SK-N-SH (cell line): ENCODE measurements at regions not wholly inside any gene's neighbourhood (a gene's known extent, or its start where the extent isn't known, plus 50 kb on each side); places are given as distances from the start of the nearest gene placed in this dataset.

Experiments used
- CTCF ChIA-PET: fragments of 300-600, 350-600 bp; formaldehyde crosslinking; extraction: SDS; loops from one replicate; lab custom pipeline; 2021; lab: Yijun Ruan, JAX
- POLR2A ChIA-PET: fragments of 350-600 bp; sonication (Branson Sonifier 250); formaldehyde crosslinking; extraction: SDS; loops from one replicate; lab custom pipeline; 2020; ENCODE audit warnings: antibody characterized with exemption, inconsistent platforms; lab: Yijun Ruan, JAX
- DNase-seq: peaks from one replicate; pipeline ENCODE4 v3.0.0; 2012
- H2AFZ ChIP-seq: fragments of 200-600 bp; sonication (generic); 2 replicates; pipeline ENCODE4 v1.8.1; 2016; ENCODE audit warnings: antibody characterized with exemption, mild to moderate bottlenecking, low read depth
- H3F3A ChIP-seq: fragments of 200-600 bp; sonication (generic); replicated peaks from 2 replicates; pipeline ENCODE3; 2016; ENCODE audit warnings: antibody characterized with exemption, mild to moderate bottlenecking; ENCODE audit not compliant: insufficient read depth
- H3K27ac ChIP-seq, 2 experiments: fragments of 200-500 bp in 1 of 2; fragments of 200-600 bp in 1 of 2; sonication (Bioruptor generic) in 1 of 2; sonication (generic), shearing (Covaris generic) in 1 of 2; 2 replicates each; pipeline versions ENCODE4 v1.5.1 to v1.6.1; 2014 to 2016; ENCODE audit warnings: low read depth in 2 of 2, inconsistent platforms in 1 of 2, low read length in 1 of 2, mild to moderate bottlenecking in 1 of 2, mixed read lengths in 1 of 2
- H3K27me3 ChIP-seq: fragments of 200-600 bp; sonication (generic), shearing (Covaris generic); 2 replicates; pipeline ENCODE4 v1.6.1; 2016; ENCODE audit warnings: mixed run types; ENCODE audit not compliant: insufficient read depth
- H3K36me3 ChIP-seq, 2 experiments: fragments of 200-500 bp in 1 of 2; fragments of 200-600 bp in 1 of 2; sonication (Bioruptor generic) in 1 of 2; sonication (generic) in 1 of 2; replicated peaks in 1 of 2; 2 replicates each; pipeline versions ENCODE3 to v1.5.1; 2014 to 2016; ENCODE audit warnings: low read length in 1 of 2, mild to moderate bottlenecking in 1 of 2; ENCODE audit not compliant: insufficient read depth in 2 of 2, control insufficient read depth in 1 of 2
- H3K4me1 ChIP-seq, 2 experiments: fragments of 200-500 bp in 1 of 2; fragments of 200-600 bp in 1 of 2; sonication (Bioruptor generic) in 1 of 2; sonication (generic), shearing (Covaris generic) in 1 of 2; 2 replicates each; pipeline versions ENCODE4 v1.5.1 to v1.6.1; 2014 to 2016; ENCODE audit warnings: low read depth in 1 of 2, low read length in 1 of 2, mixed run types in 1 of 2; ENCODE audit not compliant: insufficient read depth in 2 of 2, control insufficient read depth in 1 of 2
- H3K4me2 ChIP-seq: fragments of 200-600 bp; sonication (generic), shearing (Covaris generic); 2 replicates; pipeline ENCODE4 v1.6.1; 2017; ENCODE audit warnings: mixed run types
- H3K4me3 ChIP-seq, 2 experiments: fragments of 200-500 bp in 1 of 2; fragments of 200-600 bp in 1 of 2; sonication (Bioruptor generic) in 1 of 2; sonication (generic), shearing (Covaris generic) in 1 of 2; 2 replicates each; pipeline versions ENCODE4 v1.5.1 to v1.8.1; 2014 to 2016; ENCODE audit warnings: low read depth in 2 of 2, inconsistent platforms in 1 of 2, low read length in 1 of 2, mild to moderate bottlenecking in 1 of 2, mixed read lengths in 1 of 2, moderate library complexity in 1 of 2
- H3K79me2 ChIP-seq: fragments of 200-600 bp; sonication (generic); 2 replicates; pipeline ENCODE4 v1.8.1; 2017; ENCODE audit warnings: mild to moderate bottlenecking; ENCODE audit not compliant: insufficient read depth
- H3K9ac ChIP-seq: fragments of 200-600 bp; sonication (generic); 2 replicates; pipeline ENCODE4 v1.6.1; 2017; ENCODE audit warnings: mixed run types
- H3K9me2 ChIP-seq: fragments of 200-600 bp; sonication (generic); 2 replicates; pipeline ENCODE4 v1.6.1; 2017; ENCODE audit warnings: mixed run types
- H3K9me3 ChIP-seq: fragments of 200-600 bp; sonication (generic); 2 replicates; pipeline ENCODE4 v1.6.1; 2017; ENCODE audit warnings: mixed run types, mild to moderate bottlenecking, moderate library complexity
- H4K20me1 ChIP-seq: fragments of 200-600 bp; sonication (generic); 2 replicates; pipeline ENCODE4 v1.6.1; 2017; ENCODE audit warnings: mild to moderate bottlenecking, mixed run types; ENCODE audit not compliant: insufficient read depth
- ELF1 ChIP-seq: IDR thresholded peaks from 2 replicates; pipeline ENCODE4 v1.4.0; 2012
- EZH2phosphoT487 ChIP-seq: fragments of 200-600 bp; sonication (generic); IDR thresholded peaks from 2 replicates; pipeline ENCODE4 v1.6.1; 2017; ENCODE audit warnings: low read depth, mixed run types, mild to moderate bottlenecking, antibody characterized with exemption, moderate library complexity, borderline replicate concordance
- FOXM1 ChIP-seq: IDR thresholded peaks from 2 replicates; pipeline ENCODE4 v1.4.0; 2012; ENCODE audit warnings: low read depth, mild to moderate bottlenecking
- GABPA ChIP-seq: IDR thresholded peaks from 2 replicates; pipeline ENCODE4 v1.4.0; 2012; ENCODE audit warnings: low read depth, mild to moderate bottlenecking
- NFIC ChIP-seq: IDR thresholded peaks from 2 replicates; pipeline ENCODE4 v1.4.0; 2012; ENCODE audit warnings: borderline replicate concordance
- NRF1 ChIP-seq: IDR thresholded peaks from 2 replicates; pipeline ENCODE4 v1.6.1; 2012; ENCODE audit warnings: low read depth, mild to moderate bottlenecking, low read length
- YY1 ChIP-seq: IDR thresholded peaks from 2 replicates; pipeline ENCODE4 v1.4.0; 2012; ENCODE audit warnings: low read depth, mild to moderate bottlenecking
- WGBS: methylation state at CpG from one replicate; pipeline ENCODE4 v1.1.6; 2017; ENCODE audit warnings: low lambda C conversion rate; 5-methylcytosine and 5-hydroxymethylcytosine counted together
- TF ChIP-seq, protein P1 (sequence below): fragments of 150-350 bp; IDR thresholded peaks from 2 replicates; pipeline ENCODE4 v1.6.1; 2016; ENCODE audit warnings: mild to moderate bottlenecking, low read depth, low read length
- TF ChIP-seq, protein P2 (sequence below): IDR thresholded peaks from 2 replicates; pipeline ENCODE4 v1.4.0; 2012; ENCODE audit warnings: low read depth, borderline replicate concordance
- TF ChIP-seq, protein P3 (sequence below): IDR thresholded peaks from 2 replicates; pipeline ENCODE4 v1.4.0; 2012; ENCODE audit warnings: low read depth, borderline replicate concordance
- TF ChIP-seq, protein P4 (sequence below): fragments of 200-600 bp; sonication (generic); IDR thresholded peaks from 2 replicates; pipeline ENCODE4 v1.6.1; 2017; ENCODE audit warnings: antibody characterized with exemption, mild to moderate bottlenecking, moderate library complexity
- TF ChIP-seq, protein P5 (sequence below): fragments of 150-350 bp; IDR thresholded peaks from 2 replicates; pipeline ENCODE4 v1.6.1; 2017; ENCODE audit warnings: antibody characterized with exemption, low read length, low read depth, borderline replicate concordance
- TF ChIP-seq, protein P6 (sequence below): IDR thresholded peaks from 2 replicates; pipeline ENCODE4 v1.4.0; 2012; ENCODE audit warnings: low read depth

DNA sequence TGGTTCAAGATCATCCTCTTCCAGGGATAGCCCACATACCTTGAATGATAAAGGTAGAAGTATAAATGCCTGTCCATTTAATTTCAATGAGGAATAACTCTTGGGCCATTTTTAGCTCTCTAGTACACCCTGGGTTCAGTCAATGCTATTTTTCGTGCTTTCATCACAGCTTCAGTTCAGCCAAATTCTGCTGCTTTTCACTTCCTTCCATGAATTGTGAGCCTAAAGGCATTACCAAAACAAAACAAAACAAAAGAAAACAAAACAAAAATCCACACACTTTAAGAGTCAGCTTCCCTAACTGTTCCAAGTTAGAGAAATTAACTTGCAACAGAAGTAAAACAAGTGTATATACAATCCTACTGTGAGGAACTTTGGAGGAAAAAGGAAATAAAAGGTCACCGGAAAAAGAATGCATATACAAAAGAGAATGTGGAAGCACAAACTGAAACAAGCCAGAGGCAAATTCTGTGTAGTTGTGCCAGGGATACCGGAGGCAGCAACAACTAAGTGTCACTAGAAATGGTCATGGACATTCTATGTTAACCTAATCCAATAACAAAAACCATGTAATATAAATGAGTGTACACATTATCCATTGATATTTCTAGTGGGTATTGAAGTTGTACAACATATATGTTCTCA, 423.1 kb downstream of the KCTD8 start:
- no peaks in the 10 kb centered on the region for H4K20me1 ChIP-seq
- H3K27ac ChIP-seq, result no peak overlapping the region
- TF ChIP-seq, protein P1, sequence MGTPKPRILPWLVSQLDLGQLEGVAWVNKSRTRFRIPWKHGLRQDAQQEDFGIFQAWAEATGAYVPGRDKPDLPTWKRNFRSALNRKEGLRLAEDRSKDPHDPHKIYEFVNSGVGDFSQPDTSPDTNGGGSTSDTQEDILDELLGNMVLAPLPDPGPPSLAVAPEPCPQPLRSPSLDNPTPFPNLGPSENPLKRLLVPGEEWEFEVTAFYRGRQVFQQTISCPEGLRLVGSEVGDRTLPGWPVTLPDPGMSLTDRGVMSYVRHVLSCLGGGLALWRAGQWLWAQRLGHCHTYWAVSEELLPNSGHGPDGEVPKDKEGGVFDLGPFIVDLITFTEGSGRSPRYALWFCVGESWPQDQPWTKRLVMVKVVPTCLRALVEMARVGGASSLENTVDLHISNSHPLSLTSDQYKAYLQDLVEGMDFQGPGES, result no peak
- TF ChIP-seq NFIC, result no peak
- TF ChIP-seq, protein P2, sequence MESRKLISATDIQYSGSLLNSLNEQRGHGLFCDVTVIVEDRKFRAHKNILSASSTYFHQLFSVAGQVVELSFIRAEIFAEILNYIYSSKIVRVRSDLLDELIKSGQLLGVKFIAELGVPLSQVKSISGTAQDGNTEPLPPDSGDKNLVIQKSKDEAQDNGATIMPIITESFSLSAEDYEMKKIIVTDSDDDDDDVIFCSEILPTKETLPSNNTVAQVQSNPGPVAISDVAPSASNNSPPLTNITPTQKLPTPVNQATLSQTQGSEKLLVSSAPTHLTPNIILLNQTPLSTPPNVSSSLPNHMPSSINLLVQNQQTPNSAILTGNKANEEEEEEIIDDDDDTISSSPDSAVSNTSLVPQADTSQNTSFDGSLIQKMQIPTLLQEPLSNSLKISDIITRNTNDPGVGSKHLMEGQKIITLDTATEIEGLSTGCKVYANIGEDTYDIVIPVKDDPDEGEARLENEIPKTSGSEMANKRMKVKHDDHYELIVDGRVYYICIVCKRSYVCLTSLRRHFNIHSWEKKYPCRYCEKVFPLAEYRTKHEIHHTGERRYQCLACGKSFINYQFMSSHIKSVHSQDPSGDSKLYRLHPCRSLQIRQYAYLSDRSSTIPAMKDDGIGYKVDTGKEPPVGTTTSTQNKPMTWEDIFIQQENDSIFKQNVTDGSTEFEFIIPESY, result no peak
- CTCF ChIA-PET, result no interaction called here
- DNase-seq, result no peak
- H3K9me2 ChIP-seq, result no peaks in the 10 kb centered on the region
- H3K27me3 ChIP-seq, result no peaks in the 10 kb centered on the region
- no peaks in the 10 kb centered on the region for H3F3A ChIP-seq
- no peak overlapping the region for H3K4me2 ChIP-seq
- POLR2A ChIA-PET, result no interaction called here
- H3K36me3 ChIP-seq, result no peaks in the 10 kb centered on the region
- no peaks in the 10 kb centered on the region for H3K4me1 ChIP-seq
- no peaks in the 10 kb centered on the region for H3K9me3 ChIP-seq
- no peak overlapping the region for H3K9ac ChIP-seq
- 17% methylated on average over 3 of the region's 3 CpGs for WGBS
- H3K79me2 ChIP-seq, result no peaks in the 10 kb centered on the region
- H3K4me3 ChIP-seq, result no peak overlapping the region
- no peak overlapping the region for H2AFZ ChIP-seq

DNA sequence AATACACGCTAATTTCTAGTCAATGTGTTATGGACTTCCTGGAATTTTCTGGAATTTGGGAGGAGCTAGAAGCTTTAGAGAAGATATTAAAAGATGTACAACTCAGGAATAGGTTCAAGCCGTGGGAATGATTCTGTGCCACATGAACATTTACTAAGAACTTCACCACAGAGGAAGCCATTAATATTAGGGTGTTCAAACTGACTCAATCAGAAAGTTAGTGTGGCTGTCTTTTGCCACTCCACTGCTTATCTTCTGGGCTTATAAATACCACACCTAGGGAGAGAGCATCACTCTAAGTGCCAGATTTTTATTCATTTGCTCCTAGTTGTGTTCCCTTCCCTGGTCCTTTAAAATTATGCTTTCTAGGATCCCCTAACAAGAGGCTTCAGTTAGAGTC, 409.8 kb downstream of the KCTD8 start:
- no peak overlapping the region for H3K4me3 ChIP-seq
- H3K9me2 ChIP-seq, result no peaks in the 10 kb centered on the region
- no peak overlapping the region for H3K4me2 ChIP-seq
- no peak overlapping the region for H3K27ac ChIP-seq
- no peak for DNase-seq
- H3K79me2 ChIP-seq, result no peaks in the 10 kb centered on the region
- 13% methylated on average over 2 of the region's 2 CpGs for WGBS
- H3K27me3 ChIP-seq, result no peaks in the 10 kb centered on the region
- H3K9me3 ChIP-seq, result no peaks in the 10 kb centered on the region
- H3K9ac ChIP-seq, result no peak overlapping the region
- POLR2A ChIA-PET, result no interaction called here
- no peaks in the 10 kb centered on the region for H3K4me1 ChIP-seq
- H3K36me3 ChIP-seq, result no peaks in the 10 kb centered on the region
- H2AFZ ChIP-seq, result no peak overlapping the region
- no peaks in the 10 kb centered on the region for H4K20me1 ChIP-seq
- CTCF ChIA-PET, result no interaction called here
- H3F3A ChIP-seq, result no peaks in the 10 kb centered on the region
- TF ChIP-seq, protein P3, sequence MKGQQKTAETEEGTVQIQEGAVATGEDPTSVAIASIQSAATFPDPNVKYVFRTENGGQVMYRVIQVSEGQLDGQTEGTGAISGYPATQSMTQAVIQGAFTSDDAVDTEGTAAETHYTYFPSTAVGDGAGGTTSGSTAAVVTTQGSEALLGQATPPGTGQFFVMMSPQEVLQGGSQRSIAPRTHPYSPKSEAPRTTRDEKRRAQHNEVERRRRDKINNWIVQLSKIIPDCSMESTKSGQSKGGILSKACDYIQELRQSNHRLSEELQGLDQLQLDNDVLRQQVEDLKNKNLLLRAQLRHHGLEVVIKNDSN, result no peak
- no peak for TF ChIP-seq ELF1
- TF ChIP-seq, protein P4, sequence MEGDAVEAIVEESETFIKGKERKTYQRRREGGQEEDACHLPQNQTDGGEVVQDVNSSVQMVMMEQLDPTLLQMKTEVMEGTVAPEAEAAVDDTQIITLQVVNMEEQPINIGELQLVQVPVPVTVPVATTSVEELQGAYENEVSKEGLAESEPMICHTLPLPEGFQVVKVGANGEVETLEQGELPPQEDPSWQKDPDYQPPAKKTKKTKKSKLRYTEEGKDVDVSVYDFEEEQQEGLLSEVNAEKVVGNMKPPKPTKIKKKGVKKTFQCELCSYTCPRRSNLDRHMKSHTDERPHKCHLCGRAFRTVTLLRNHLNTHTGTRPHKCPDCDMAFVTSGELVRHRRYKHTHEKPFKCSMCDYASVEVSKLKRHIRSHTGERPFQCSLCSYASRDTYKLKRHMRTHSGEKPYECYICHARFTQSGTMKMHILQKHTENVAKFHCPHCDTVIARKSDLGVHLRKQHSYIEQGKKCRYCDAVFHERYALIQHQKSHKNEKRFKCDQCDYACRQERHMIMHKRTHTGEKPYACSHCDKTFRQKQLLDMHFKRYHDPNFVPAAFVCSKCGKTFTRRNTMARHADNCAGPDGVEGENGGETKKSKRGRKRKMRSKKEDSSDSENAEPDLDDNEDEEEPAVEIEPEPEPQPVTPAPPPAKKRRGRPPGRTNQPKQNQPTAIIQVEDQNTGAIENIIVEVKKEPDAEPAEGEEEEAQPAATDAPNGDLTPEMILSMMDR, result no peak
- no peak for TF ChIP-seq YY1
- no peak for TF ChIP-seq GABPA
- no peak for TF ChIP-seq EZH2phosphoT487
- TF ChIP-seq FOXM1, result no peak
- TF ChIP-seq, protein P5, sequence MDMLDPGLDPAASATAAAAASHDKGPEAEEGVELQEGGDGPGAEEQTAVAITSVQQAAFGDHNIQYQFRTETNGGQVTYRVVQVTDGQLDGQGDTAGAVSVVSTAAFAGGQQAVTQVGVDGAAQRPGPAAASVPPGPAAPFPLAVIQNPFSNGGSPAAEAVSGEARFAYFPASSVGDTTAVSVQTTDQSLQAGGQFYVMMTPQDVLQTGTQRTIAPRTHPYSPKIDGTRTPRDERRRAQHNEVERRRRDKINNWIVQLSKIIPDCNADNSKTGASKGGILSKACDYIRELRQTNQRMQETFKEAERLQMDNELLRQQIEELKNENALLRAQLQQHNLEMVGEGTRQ, result no peak
- TF ChIP-seq NRF1, result no peak
- TF ChIP-seq, protein P1, result no peak
- TF ChIP-seq, protein P6, sequence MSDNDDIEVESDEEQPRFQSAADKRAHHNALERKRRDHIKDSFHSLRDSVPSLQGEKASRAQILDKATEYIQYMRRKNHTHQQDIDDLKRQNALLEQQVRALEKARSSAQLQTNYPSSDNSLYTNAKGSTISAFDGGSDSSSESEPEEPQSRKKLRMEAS, result no peak
